ENCODE measurements at regions not wholly inside any gene's neighbourhood (a gene's known extent, or its start where the extent isn't known, plus 50 kb on each side); places are given as distances from the start of the nearest gene placed in this dataset.

- TF ChIP-seq, protein P1, sequence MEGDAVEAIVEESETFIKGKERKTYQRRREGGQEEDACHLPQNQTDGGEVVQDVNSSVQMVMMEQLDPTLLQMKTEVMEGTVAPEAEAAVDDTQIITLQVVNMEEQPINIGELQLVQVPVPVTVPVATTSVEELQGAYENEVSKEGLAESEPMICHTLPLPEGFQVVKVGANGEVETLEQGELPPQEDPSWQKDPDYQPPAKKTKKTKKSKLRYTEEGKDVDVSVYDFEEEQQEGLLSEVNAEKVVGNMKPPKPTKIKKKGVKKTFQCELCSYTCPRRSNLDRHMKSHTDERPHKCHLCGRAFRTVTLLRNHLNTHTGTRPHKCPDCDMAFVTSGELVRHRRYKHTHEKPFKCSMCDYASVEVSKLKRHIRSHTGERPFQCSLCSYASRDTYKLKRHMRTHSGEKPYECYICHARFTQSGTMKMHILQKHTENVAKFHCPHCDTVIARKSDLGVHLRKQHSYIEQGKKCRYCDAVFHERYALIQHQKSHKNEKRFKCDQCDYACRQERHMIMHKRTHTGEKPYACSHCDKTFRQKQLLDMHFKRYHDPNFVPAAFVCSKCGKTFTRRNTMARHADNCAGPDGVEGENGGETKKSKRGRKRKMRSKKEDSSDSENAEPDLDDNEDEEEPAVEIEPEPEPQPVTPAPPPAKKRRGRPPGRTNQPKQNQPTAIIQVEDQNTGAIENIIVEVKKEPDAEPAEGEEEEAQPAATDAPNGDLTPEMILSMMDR (IDR thresholded peaks at IDR 0.05): no peak
- TF ChIP-seq ZFX (IDR thresholded peaks at IDR 0.05; ENCODE audit: borderline replicate concordance): no peak
Measured at GRCh38 chr5:167750586-167750985, 540.9 kb upstream of the WWC1 start.
